Loucy (cell line): ENCODE measurements at regions not wholly inside any gene's neighbourhood (a gene's known extent, or its start where the extent isn't known, plus 50 kb on each side); places are given as distances from the start of the nearest gene placed in this dataset.

ENCODE experiments used
- H2AFZ ChIP-seq: fragments of 200-600 bp; sonication (generic); 2 replicates; pipeline ENCODE4 v1.6.0; 2016; ENCODE audit warnings: antibody characterized with exemption, mild to moderate bottlenecking, low read length, moderate library complexity
- H3F3A ChIP-seq: fragments of 200-600 bp; 2 replicates; pipeline ENCODE4 v1.6.0; 2016; ENCODE audit warnings: antibody characterized with exemption, low read depth, mild to moderate bottlenecking
- H3K27me3 ChIP-seq: fragments of 200-600 bp; sonication (generic); 2 replicates; pipeline ENCODE4 v1.6.1; 2014; ENCODE audit warnings: low read length, mild to moderate bottlenecking; ENCODE audit not compliant: insufficient read depth, poor library complexity, severe bottlenecking
- H3K36me3 ChIP-seq: fragments of 200-600 bp; sonication (generic); 2 replicates; pipeline ENCODE4 v1.6.1; 2016; ENCODE audit warnings: low read length; ENCODE audit not compliant: insufficient read depth
- H3K4me1 ChIP-seq: fragments of 200-600 bp; sonication (generic); 2 replicates; pipeline ENCODE4 v1.5.1; 2014; ENCODE audit warnings: low read length, mild to moderate bottlenecking; ENCODE audit not compliant: insufficient read depth, poor library complexity, severe bottlenecking
- H3K4me2 ChIP-seq: fragments of 200-600 bp; sonication (generic); 2 replicates; pipeline ENCODE4 v1.6.0; 2014; ENCODE audit warnings: antibody characterized with exemption, low read length, low read depth, mild to moderate bottlenecking; ENCODE audit not compliant: poor library complexity, severe bottlenecking
- H3K4me3 ChIP-seq: fragments of 200-600 bp; sonication (generic); 2 replicates; pipeline ENCODE4 v1.5.1; 2014; ENCODE audit warnings: low read length, mild to moderate bottlenecking, mixed read lengths; ENCODE audit not compliant: poor library complexity, severe bottlenecking
- H3K79me2 ChIP-seq: fragments of 200-600 bp; sonication (generic); 2 replicates; pipeline ENCODE4 v1.6.1; 2014; ENCODE audit warnings: low read length; ENCODE audit not compliant: insufficient read depth
- H3K9ac ChIP-seq: fragments of 200-600 bp; sonication (generic); 2 replicates; pipeline ENCODE4 v1.6.0; 2014; ENCODE audit warnings: mild to moderate bottlenecking, low read depth, low read length, moderate library complexity; ENCODE audit not compliant: poor library complexity, severe bottlenecking
- H3K9me2 ChIP-seq: fragments of 200-600 bp; sonication (generic); replicated peaks from 2 replicates; pipeline ENCODE4 v1.6.1; 2016; ENCODE audit warnings: low read depth, low read length, mixed read lengths
- H3K9me3 ChIP-seq: fragments of 200-600 bp; sonication (generic); 2 replicates; pipeline ENCODE4 v1.6.1; 2014; ENCODE audit warnings: mild to moderate bottlenecking, antibody characterized with exemption, low read length, low read depth; ENCODE audit not compliant: insufficient read depth
- H4K20me1 ChIP-seq: fragments of 200-600 bp; sonication (generic); 2 replicates; pipeline ENCODE4 v1.6.0; 2014; ENCODE audit warnings: antibody characterized with exemption, low read length, mild to moderate bottlenecking; ENCODE audit not compliant: insufficient read depth, poor library complexity, severe bottlenecking
- CTCF ChIP-seq: fragments of 200-600 bp; sonication (generic); conservative IDR thresholded peaks from 2 replicates; pipeline ENCODE4 v1.5.1; 2014; ENCODE audit warnings: mild to moderate bottlenecking, antibody characterized with exemption, low read length
- EZH2phosphoT487 ChIP-seq: fragments of 200-600 bp; IDR thresholded peaks from 2 replicates; pipeline ENCODE4 v1.6.1; 2018; ENCODE audit warnings: antibody characterized with exemption, mild to moderate bottlenecking, moderate library complexity, borderline replicate concordance

DNA sequence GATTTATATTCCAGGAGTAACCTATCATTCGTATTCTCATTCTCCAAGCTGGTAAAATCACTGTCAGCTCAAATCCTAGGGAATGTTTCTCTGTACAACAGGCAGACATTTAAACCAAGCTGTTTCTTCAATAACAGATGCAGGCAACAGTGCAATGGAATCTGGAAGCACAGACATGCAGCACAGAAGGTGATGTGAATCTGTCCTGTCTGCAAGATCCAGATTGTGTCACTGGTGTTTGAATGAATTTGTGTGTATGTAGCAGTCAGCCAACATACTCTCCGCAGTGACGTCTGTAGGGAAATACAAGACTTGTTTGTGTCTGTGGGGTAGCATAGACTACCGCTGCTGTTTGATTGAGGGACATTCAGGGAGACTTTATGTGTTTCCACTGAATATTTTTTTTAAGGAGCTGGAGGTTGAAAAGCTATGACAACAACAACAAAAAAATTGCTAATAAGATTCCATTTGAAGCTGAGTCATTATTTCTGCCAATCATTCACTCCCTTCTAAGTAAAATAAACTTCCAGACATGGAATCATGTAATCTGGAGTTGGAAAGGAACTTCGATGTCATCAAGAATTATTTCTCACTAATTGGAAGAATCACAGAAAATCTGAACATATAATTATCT is 122.9 kb upstream of the MYO3A start:
- no peaks in the 10 kb centered on the region for H3K9me2 ChIP-seq
- TF ChIP-seq CTCF (no peak), EZH2phosphoT487 (no peak)
- H4K20me1 ChIP-seq, result no peaks in the 10 kb centered on the region
- no peaks in the 10 kb centered on the region for H3K4me1 ChIP-seq
- H3K9me3 ChIP-seq, result no peaks in the 10 kb centered on the region
- no peak overlapping the region for H3K4me2 ChIP-seq
- no peaks in the 10 kb centered on the region for H3K36me3 ChIP-seq
- H3K79me2 ChIP-seq, result no peaks in the 10 kb centered on the region
- no peak overlapping the region for H3K4me3 ChIP-seq
- no peaks in the 10 kb centered on the region for H3K27me3 ChIP-seq
- H2AFZ ChIP-seq, result no peak overlapping the region
- H3F3A ChIP-seq, result no peaks in the 10 kb centered on the region
- no peak overlapping the region for H3K9ac ChIP-seq

DNA sequence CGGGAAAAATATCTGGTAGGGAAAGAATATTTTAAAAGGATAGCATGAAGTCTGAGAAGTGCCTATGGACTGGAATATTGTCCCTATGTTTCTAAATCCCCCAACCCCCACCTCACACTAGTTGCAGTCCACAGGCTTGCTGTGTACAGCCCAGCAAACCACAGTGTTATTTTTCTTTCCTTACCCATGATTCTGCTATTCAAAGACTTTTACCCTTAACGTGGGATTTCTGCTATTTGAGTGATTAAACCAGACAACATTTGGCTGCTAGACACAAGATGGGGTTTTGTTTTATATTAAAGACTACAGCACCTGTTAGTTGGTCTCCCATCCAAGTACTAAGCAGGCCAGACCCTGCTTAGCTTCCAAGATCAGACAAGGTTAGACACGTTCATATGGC is 120.5 kb upstream of the MYO3A start:
- Histone ChIP-seq H4K20me1 (no peaks in the 10 kb centered on the region), H3K9me3 (no peaks in the 10 kb centered on the region), H3K9ac (no peak overlapping the region), H3K79me2 (no peaks in the 10 kb centered on the region), H2AFZ (no peak overlapping the region), H3K4me2 (no peak overlapping the region), H3K9me2 (no peaks in the 10 kb centered on the region), H3K27me3 (no peaks in the 10 kb centered on the region), H3K36me3 (no peaks in the 10 kb centered on the region), H3K4me3 (no peak overlapping the region), H3K4me1 (no peaks in the 10 kb centered on the region), H3F3A (no peaks in the 10 kb centered on the region)
- TF ChIP-seq CTCF (no peak), EZH2phosphoT487 (no peak)

DNA sequence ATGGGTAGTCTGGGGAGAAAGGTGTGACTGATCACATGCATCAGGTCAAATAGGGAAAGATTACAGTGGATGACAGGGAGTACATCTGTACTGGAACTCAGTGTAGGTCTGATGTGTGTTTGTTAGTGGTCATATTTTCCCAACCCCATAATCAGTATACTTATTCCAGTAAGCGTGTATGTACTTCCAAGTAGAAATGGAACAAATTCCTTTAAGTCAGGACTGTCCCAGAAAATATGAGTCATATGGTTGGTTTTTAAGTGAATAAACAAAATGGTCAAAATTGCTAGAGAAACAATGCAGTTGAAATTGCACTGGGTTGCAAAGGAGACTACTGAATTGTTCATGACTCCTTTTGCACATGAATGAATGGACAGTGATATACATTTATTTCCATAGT is 118.8 kb upstream of the MYO3A start:
- Histone ChIP-seq H3K4me1 (no peaks in the 10 kb centered on the region), H3K9me3 (no peaks in the 10 kb centered on the region), H3K9me2 (no peaks in the 10 kb centered on the region), H3K4me3 (no peak overlapping the region), H3K36me3 (no peaks in the 10 kb centered on the region), H3K27me3 (no peaks in the 10 kb centered on the region), H2AFZ (no peak overlapping the region), H4K20me1 (no peaks in the 10 kb centered on the region), H3K9ac (no peak overlapping the region), H3F3A (no peaks in the 10 kb centered on the region), H3K79me2 (no peaks in the 10 kb centered on the region), H3K4me2 (no peak overlapping the region)
- TF ChIP-seq CTCF (no peak), EZH2phosphoT487 (no peak)
